Activated T-helper 9 cell treated with anti-CD3 and anti-CD28 coated beads, Interleukin-2, amount 50 U/mL, for 16 hours (primary cell): ENCODE measurements at regions not wholly inside any gene's neighbourhood (a gene's known extent, or its start where the extent isn't known, plus 50 kb on each side); places are given as distances from the start of the nearest gene placed in this dataset.

Source experiments
- DNase-seq: peaks from one replicate; pipeline ENCODE4 v3.0.0-alpha.2; 2020; ENCODE audit warnings: low read depth

DNA sequence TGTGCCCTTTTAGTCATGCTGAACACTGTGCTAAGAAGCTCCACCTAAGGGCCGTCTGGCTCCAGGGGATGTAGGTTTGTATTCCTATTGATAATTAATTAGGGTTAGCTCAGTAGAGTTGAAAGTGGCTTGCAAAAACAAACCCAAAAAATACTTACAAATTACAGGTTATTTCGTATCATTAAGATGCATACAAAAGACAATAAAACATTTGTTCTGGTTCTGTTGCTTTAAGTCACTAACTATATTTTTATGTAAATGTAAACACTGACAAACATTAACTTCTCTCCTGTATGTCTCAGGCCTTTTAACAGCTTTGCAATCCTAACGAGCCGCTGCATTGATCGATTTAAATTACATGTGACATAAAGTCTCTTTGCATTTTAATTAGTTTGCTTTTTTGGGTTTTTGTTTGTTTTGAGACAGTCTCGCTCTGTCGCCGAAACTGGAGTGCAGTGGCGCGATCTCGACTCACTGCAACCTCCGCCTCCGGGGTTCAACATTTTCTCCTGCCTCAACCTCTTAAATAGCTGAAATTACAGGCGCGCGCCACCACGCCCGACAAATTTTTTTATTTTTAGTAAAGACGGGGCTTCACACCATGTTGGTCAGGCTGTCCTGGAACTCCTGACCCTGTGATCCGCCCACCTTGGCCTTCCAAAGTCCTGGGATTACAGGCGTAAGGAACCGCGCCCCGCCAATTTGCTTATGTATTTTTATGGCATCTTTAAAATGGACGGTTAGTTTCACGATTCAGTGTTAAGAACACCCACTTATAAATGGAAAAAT, 110.9 kb downstream of the HFE start:
- DNase-seq = no peak

GRCh38 chr6:26198722-26199056, 111.5 kb downstream of the HFE start:
- no peak for DNase-seq

- DNase-seq = peak; percentile 42
Measured at GRCh38 chr6:26199057-26199772, 112.0 kb downstream of the HFE start.

- DNase-seq = no peak
Measured at GRCh38 chr6:26199773-26200764, 112.8 kb downstream of the HFE start.

DNA sequence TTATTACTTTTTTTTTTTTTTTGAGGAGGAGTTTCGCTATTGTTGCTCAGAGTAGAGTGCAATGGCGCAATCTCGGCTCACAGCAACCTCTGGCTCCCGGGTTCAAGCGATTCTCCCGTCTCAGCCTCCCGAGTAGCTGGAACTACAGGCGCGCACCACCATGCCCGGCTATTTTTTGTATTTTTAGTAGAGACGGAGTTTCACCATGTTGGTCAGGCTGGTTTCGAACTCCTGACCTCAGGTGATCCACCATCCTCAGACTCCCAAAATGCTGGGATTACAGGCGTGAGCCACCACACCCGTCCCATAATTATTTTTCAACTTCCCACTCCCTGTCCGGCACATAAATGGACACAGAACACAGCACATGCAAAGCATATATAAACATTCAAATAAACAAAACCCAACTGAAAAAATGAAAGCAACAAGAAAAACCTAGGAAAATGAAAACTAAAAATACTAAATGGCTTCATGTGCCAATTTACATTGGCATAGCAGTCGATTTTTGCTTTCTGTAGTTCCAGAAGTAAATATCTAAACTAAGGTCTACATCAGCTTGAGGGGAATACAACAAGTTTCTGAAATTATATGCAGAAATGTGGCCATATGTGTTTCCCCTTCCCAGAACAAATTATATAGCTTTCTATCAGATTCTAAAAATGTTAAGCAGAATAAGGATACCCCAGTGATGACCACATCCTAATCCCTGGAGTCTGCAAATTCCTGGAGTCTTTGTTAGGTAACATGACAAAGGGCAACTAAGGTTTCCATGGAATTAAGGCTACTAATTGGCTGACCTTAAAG, 113.9 kb downstream of the HFE start:
- no peak for DNase-seq

DNA sequence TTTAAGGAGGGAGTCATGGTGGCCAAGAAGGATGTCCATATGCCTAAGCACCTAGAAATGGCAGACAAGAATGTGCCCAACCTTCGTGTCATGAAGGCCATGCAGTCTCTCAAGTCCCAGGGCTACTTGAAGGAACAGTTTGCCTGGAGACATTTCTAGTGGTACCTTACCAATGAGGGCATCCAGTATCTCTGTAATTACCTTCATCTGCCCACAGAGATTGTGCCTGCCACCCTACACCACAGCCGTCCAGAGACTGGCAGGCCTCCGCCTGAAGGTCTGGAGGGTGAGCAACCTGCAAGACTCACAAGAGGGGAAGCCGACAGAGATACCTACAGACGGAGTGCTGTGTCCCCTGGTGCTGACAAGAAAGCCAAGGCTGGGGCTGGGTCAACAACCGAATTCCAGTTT, 115.0 kb downstream of the HFE start:
- DNase-seq = no peak

GRCh38 chr6:26202811-26203583, 115.8 kb downstream of the HFE start:
- DNase-seq = no peak

DNA sequence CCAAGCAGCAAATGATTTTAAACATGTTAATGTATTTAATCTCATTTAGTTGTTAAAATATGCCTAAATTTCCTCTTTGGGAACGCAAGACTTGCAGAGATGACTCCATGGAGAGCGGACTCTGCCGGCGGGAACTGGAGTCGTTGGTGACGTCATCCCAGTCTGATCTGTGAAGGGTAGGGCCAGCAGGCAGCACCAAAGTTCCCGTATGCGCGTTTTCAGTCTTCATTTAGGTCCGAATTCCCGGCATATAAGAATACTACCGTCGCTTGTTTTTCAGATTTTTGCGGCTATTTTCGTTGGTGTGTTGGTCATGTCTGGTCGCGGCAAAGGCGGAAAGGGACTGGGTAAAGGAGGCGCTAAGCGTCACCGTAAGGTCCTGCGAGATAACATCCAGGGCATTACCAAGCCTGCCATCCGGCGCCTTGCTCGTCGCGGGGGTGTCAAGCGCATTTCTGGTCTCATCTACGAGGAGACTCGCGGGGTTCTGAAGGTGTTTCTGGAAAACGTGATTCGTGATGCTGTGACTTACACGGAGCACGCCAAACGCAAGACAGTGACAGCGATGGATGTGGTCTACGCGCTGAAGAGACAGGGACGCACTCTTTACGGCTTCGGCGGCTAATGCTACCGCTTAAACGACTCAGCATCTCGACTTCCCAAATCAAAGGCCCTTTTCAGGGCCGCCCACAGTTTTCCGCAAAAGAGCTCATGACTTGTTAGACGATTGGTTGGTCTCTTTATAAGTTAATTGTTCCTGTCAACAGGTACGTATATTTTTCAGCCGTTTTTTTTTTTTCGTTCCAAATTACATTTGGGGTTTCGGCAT, 117.3 kb downstream of the HFE start:
- peak; percentile 63 for DNase-seq

DNA sequence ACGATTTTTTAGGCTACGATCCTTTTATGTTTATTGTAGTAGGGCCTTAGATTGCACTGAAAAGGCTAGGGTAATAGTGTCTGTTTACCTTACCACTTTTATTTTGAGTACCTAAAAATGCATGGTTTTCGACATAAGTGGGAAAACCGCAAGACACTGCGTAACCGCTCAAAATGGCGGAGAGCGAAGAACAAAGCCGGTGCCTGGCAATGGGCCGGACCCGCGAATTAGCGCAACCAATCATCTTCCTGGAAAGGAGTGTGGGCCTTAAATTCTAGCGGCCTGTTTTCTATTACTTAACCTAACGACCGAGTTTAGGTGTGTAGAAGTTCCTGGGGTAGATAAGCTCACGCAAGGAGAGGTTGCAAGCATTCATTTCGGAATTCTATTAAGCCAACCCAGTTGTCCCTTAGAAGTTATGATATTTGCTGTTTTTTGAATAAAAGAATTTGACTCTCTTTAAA, 118.0 kb downstream of the HFE start:
- DNase-seq = peak; percentile 54

DNA sequence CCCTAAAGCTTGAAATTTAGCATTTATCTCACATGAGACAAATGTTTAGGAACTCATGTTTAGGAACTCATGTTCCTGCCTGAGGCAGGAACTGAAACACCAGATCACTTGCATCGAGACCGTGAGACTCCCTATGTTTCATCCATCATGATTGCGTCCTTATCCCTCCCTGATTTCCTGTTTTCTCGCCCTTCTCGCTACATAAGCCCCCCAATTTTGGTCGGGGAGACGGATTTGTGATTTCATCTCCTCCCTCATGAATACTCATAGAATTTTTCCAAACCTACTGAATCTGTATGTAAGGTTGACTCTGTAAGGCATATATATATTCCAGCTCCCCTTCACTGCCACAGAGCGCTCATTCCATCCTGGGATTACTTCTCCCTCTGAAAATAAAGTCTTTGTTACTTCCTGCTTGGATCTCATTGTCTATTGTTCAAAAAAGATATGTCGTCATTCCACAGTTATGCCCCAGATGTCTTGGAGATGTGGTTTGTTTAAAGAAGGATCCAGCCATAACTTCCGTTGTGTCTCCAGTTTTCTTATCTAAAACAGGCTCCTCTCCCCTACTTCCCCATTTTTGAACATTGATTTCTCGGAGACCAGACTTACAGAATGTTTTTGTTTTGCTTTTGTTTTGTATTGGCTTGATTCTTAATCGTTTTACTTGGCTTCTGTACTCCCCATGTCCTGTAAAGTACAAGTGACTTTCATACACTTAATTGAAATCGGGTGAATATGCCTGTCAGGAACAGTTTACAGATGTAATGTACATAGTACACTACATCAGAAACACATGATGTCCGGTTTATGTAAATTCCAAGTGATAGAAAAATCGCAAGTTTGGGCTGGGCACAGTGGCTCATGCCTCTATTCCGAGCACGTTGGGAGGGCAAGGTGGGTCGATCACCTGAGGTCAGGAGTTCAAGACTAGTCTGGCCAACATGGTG, 118.7 kb downstream of the HFE start:
- DNase-seq = no peak

DNA sequence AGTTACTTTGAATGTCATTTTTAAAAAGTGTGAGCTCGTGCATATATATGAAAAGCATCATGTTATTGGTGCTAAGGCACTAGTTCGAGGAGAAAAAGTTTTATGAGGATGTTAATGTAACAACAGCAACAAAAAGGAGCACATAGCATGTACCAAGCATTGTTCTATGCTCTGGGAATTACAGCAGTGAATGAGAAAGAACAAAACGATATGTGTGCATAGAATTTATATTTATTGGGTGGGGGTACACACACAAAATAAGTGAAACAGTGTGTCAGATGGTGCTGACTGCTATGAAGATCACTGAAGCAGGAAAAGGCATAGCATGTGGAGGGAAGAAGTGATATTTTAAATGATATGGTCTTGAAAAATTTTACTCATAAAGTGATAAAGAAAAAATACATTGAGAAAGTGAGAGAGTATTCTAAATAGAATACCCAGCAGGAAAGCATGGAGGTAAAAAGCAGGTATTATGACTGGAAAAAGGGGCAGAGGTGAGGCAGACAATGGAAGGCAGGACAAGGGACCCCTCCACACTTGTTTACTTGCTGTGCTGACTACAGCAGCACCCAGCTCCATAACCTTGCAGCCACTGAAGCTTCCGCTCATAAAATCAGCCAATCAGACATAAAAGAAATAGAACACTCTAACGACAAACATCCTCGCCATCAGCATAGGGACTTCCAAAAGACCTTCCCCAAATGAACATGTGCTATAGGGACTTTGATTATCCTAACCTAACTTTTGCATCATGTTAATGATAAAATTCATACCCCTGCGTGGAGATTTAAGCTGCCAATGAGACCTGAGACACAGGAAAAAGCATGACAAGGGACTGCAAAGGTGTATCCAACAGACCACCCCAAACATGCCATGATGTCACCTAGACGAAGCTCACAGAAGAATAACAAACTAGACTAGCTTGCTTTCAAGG, 119.9 kb downstream of the HFE start:
- DNase-seq = no peak

DNA sequence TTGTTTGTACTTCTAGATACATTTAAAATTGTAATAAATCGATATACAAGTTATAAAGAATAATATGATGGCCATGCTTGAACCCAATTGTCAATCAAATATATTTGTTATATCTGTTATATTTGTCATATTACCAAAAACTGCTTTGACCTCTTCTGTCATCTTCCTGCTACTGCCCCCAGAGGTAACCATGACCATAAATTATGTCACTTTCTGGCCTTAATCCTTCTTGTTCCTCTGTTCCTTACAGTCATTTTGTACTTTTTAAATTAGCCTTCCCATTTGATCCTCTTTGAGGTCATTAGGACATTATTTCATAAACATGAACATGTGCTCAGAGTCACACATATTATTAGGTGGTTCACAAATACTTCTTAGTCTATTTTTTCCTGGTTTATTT, 124.7 kb downstream of the HFE start:
- no peak for DNase-seq

- no peak for DNase-seq
Measured at GRCh38 chr6:26213334-26214075, 126.3 kb downstream of the HFE start.

GRCh38 chr6:26214803-26215584, 127.8 kb downstream of the HFE start:
- no peak for DNase-seq

- no peak for DNase-seq
Measured at GRCh38 chr6:26215585-26216358, 128.5 kb downstream of the HFE start.
